ENCODE measurements at regions not wholly inside any gene's neighbourhood (a gene's known extent, or its start where the extent isn't known, plus 50 kb on each side); places are given as distances from the start of the nearest gene placed in this dataset.
"Not testable (repeated sequence)": the region's sequence is repeated elsewhere in the genome, so short reads cannot be mapped to it uniquely, and the experiment has no call there.

DNA sequence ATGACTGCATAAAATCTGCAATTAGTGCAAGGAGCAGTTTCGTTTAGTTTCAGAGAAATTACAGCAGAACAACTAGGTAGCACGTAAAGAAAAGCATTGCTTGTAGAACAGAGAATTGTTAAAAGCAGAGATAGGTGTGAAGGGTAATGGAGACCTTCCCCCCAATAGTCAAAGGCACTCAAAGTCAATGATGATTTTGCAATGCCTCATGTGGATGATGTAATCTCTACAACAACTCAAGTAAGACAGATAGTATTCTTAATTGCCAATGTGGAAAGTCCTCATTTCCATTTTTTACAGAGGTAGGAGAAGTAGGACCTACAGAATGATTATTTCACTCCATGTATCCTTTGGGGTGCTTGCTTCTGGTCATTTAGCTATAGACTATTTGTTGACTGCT, 94.3 kb upstream of the GNAI1 start:
- DNase-seq (ENCODE audit: low read depth), result no peak
- H3K4me3 ChIP-seq (ENCODE audit: low read depth, low read length), result no peak overlapping the region
- TF ChIP-seq CTCF (conservative IDR thresholded peaks at IDR 0.05; ENCODE audit: low read depth, low read length), result no peak

GRCh38 chr7:80039251-80039884, 95.3 kb upstream of the GNAI1 start:
- DNase-seq (ENCODE audit: low read depth), result no peak
- TF ChIP-seq CTCF (conservative IDR thresholded peaks at IDR 0.05; ENCODE audit: low read depth, low read length), result no peak
- no peak overlapping the region for H3K4me3 ChIP-seq (ENCODE audit: low read depth, low read length)

GRCh38 chr7:80037689-80038088, 96.9 kb upstream of the GNAI1 start:
- no peak for TF ChIP-seq CTCF (conservative IDR thresholded peaks at IDR 0.05; ENCODE audit: low read depth, low read length)
- H3K4me3 ChIP-seq (ENCODE audit: low read depth, low read length), result no peak overlapping the region
- no peak for DNase-seq (ENCODE audit: low read depth)

DNA sequence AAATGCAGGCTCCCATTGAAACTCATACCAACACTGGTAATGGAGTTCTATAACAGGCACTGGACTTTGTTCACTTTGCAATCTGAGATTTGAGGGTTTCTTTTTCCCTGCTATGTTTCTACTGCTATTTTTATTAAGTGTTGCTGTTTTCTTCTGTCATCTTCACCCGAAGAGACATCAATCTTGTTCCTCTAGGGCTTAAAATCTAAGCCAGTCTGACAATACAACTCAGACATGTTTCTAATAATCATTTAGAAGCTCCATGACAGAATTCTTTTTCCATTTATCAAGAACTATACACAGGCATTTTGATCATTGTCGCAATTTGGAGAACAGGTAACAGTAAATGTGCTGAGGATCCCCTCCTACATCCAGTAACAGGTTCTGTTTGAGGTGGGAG, 98.5 kb upstream of the GNAI1 start:
- no peak for DNase-seq (ENCODE audit: low read depth)
- H3K4me3 ChIP-seq (ENCODE audit: low read depth, low read length), result no peak overlapping the region
- TF ChIP-seq CTCF (conservative IDR thresholded peaks at IDR 0.05; ENCODE audit: low read depth, low read length), result no peak

GRCh38 chr7:80028717-80029116, 105.9 kb upstream of the GNAI1 start:
- H3K4me3 ChIP-seq (ENCODE audit: low read depth, low read length), result no peak overlapping the region
- TF ChIP-seq CTCF (conservative IDR thresholded peaks at IDR 0.05; ENCODE audit: low read depth, low read length), result no peak
- DNase-seq (ENCODE audit: low read depth), result no peak

- no peak for TF ChIP-seq CTCF (conservative IDR thresholded peaks at IDR 0.05; ENCODE audit: low read depth, low read length)
- H3K4me3 ChIP-seq (ENCODE audit: low read depth, low read length), result no peak overlapping the region
- DNase-seq (ENCODE audit: low read depth), result no peak
Measured at GRCh38 chr7:80027611-80028173, 106.9 kb upstream of the GNAI1 start.

DNA sequence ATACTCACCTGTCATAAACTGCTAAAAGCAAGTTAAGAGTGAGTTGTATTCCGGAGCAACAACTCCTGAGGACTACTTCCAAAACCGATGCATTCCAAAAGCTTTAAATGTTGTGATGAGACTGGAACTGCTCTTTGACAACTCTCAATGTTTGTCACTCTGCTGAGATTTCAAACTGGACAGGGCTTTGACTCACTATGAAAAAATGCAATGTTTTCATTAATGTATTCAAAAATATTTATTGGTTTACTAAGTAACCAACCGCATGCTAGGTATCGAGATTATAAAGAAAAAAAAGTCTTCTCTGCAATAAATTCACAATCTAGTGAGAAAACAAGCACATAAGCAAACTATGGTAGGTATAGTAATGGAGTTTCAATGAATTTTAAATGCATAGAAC, 107.9 kb upstream of the GNAI1 start:
- no peak for DNase-seq (ENCODE audit: low read depth)
- no peak for TF ChIP-seq CTCF (conservative IDR thresholded peaks at IDR 0.05; ENCODE audit: low read depth, low read length)
- no peak overlapping the region for H3K4me3 ChIP-seq (ENCODE audit: low read depth, low read length)

DNA sequence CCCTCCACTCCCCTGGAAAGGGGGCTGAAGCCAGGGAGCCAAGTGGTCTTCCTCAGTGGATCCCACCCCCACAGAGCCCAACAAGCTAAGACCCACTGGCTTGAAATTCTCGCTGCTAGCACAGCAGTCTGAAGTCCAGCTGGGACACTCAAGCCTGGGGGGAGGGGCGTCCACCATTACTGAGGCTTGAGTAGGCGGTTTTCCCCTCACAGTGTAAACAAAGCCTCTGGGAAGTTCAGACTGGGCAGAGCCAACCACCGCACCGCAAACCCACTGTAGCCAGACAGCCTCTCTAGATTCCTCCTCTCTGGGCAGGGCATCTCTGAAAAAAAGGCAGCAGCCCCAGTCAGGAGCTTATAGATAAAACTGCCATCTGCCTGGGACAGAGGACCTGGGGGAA, 114.4 kb upstream of the GNAI1 start:
- not testable (repeated sequence) for DNase-seq (ENCODE audit: low read depth); H3K4me3 ChIP-seq (ENCODE audit: low read depth, low read length)

GRCh38 chr7:80019809-80020207, 114.8 kb upstream of the GNAI1 start:
- not testable (repeated sequence) for H3K4me3 ChIP-seq (ENCODE audit: low read depth, low read length); DNase-seq (ENCODE audit: low read depth)
